ENCODE measurements at regions not wholly inside any gene's neighbourhood (a gene's known extent, or its start where the extent isn't known, plus 50 kb on each side); places are given as distances from the start of the nearest gene placed in this dataset.

DNA sequence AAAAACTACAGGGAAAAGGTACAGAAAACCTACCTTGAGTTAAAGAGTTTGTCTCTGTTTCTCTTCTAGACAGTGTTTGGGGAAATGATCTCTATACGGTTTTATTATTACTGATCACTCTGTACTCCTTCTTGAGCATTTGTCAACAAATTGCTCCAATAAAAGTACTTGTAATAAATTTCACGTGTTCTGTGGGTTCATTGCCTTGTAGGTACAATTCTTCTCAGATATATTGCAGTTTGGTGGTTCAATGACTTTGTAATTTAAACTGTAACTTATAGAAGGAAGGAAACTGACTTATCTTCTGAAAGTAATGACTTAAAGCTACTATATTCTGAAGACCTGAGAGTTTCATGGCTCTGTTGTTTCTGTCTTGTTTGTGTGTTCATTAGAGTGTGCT, 319.9 kb upstream of the PCSK5 start:
- TF ChIP-seq ZNF565 (CRISPR knock-in tag; conservative IDR thresholded peaks at IDR 0.05; ENCODE audit: low read depth) = no peak
- no peak for TF ChIP-seq ISL1 (CRISPR knock-in tag; IDR thresholded peaks at IDR 0.05)
- no peak for TF ChIP-seq ARNTL (CRISPR knock-in tag; IDR thresholded peaks at IDR 0.05; ENCODE audit: borderline replicate concordance, low read depth)
- no peak for TF ChIP-seq TCF4 (CRISPR knock-in tag; IDR thresholded peaks at IDR 0.05; ENCODE audit: borderline replicate concordance)
- no peak for TF ChIP-seq ZC3H10 (CRISPR knock-in tag; IDR thresholded peaks at IDR 0.05)
- no peak for TF ChIP-seq OSR1 (CRISPR knock-in tag; IDR thresholded peaks at IDR 0.05)
- no peak for TF ChIP-seq TOX (CRISPR knock-in tag; IDR thresholded peaks at IDR 0.05; ENCODE audit: borderline replicate concordance)
- TF ChIP-seq BACH2 (CRISPR knock-in tag; IDR thresholded peaks at IDR 0.05; ENCODE audit: borderline replicate concordance) = no peak
- TF ChIP-seq, protein P1, sequence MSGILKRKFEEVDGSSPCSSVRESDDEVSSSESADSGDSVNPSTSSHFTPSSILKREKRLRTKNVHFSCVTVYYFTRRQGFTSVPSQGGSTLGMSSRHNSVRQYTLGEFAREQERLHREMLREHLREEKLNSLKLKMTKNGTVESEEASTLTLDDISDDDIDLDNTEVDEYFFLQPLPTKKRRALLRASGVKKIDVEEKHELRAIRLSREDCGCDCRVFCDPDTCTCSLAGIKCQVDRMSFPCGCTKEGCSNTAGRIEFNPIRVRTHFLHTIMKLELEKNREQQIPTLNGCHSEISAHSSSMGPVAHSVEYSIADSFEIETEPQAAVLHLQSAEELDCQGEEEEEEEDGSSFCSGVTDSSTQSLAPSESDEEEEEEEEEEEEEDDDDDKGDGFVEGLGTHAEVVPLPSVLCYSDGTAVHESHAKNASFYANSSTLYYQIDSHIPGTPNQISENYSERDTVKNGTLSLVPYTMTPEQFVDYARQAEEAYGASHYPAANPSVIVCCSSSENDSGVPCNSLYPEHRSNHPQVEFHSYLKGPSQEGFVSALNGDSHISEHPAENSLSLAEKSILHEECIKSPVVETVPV (CRISPR knock-in tag; IDR thresholded peaks at IDR 0.05) = no peak
- TF ChIP-seq CSDC2 (CRISPR knock-in tag; IDR thresholded peaks at IDR 0.05) = no peak
- no peak for ATAC-seq

DNA sequence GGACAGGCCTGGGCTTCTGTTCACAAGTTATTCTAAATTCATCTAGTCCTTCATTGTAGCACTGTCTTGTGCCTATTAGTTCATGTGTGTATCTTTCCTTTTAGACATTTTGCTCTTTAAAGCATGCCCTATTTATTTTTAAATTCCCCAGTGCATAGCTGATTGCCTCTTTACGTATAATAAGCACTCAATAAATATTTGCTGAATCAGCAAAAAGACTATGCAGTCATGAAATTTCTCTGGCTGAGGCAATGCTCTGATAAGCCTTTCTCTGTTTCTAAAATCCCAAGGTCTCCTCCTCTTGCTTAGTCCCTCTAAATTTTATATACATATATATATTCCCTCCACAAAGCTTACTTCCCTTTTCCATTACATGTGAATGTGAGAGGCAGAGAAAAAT, 315.9 kb upstream of the PCSK5 start:
- no peak for TF ChIP-seq ZNF8 (CRISPR knock-in tag; IDR thresholded peaks at IDR 0.05)
- TF ChIP-seq BACH2 (CRISPR knock-in tag; IDR thresholded peaks at IDR 0.05; ENCODE audit: borderline replicate concordance) = no peak
- no peak for TF ChIP-seq CSDC2 (CRISPR knock-in tag; IDR thresholded peaks at IDR 0.05)
- no peak for TF ChIP-seq ISL1 (CRISPR knock-in tag; IDR thresholded peaks at IDR 0.05)
- TF ChIP-seq, protein P2, sequence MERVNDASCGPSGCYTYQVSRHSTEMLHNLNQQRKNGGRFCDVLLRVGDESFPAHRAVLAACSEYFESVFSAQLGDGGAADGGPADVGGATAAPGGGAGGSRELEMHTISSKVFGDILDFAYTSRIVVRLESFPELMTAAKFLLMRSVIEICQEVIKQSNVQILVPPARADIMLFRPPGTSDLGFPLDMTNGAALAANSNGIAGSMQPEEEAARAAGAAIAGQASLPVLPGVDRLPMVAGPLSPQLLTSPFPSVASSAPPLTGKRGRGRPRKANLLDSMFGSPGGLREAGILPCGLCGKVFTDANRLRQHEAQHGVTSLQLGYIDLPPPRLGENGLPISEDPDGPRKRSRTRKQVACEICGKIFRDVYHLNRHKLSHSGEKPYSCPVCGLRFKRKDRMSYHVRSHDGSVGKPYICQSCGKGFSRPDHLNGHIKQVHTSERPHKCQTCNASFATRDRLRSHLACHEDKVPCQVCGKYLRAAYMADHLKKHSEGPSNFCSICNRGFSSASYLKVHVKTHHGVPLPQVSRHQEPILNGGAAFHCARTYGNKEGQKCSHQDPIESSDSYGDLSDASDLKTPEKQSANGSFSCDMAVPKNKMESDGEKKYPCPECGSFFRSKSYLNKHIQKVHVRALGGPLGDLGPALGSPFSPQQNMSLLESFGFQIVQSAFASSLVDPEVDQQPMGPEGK (CRISPR knock-in tag; IDR thresholded peaks at IDR 0.05; ENCODE audit: borderline replicate concordance) = no peak
- TF ChIP-seq TOX (CRISPR knock-in tag; IDR thresholded peaks at IDR 0.05; ENCODE audit: borderline replicate concordance) = no peak
- TF ChIP-seq ZNF70 (CRISPR knock-in tag; IDR thresholded peaks at IDR 0.05) = no peak
- TF ChIP-seq, protein P1 (CRISPR knock-in tag; IDR thresholded peaks at IDR 0.05) = no peak
- no peak for TF ChIP-seq ZC3H10 (CRISPR knock-in tag; IDR thresholded peaks at IDR 0.05)
- no peak for TF ChIP-seq ESRRG (CRISPR knock-in tag; IDR thresholded peaks at IDR 0.05)
- no peak for TF ChIP-seq ZFP30 (CRISPR knock-in tag; IDR thresholded peaks at IDR 0.05)
- TF ChIP-seq ARNTL (CRISPR knock-in tag; IDR thresholded peaks at IDR 0.05; ENCODE audit: borderline replicate concordance, low read depth) = no peak
- no peak for ATAC-seq

DNA sequence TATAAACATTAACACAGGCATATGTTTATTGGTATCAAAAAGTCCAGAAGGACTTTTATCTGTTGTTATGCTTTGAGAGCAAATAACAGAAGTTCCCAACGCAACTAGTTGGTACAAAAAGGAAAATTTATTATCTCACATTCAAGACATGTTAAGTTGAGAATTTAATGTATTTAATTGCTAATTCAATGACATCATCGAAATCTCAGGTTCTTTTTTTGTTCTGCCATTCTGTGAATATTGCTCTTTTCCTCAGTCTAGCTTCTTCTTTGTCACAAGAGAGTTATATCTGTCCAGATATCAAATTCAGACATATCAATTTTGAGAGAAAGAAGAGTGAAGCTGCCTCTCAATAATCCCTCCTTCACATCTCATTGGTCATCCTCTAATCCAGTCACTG, 307.6 kb upstream of the PCSK5 start:
- TF ChIP-seq ZNF8 (CRISPR knock-in tag; IDR thresholded peaks at IDR 0.05) = no peak
- no peak for TF ChIP-seq ARNTL (CRISPR knock-in tag; IDR thresholded peaks at IDR 0.05; ENCODE audit: borderline replicate concordance, low read depth)
- TF ChIP-seq ZFP3 (CRISPR knock-in tag; IDR thresholded peaks at IDR 0.05) = no peak
- TF ChIP-seq ESRRG (CRISPR knock-in tag; IDR thresholded peaks at IDR 0.05) = no peak
- TF ChIP-seq, protein P3, sequence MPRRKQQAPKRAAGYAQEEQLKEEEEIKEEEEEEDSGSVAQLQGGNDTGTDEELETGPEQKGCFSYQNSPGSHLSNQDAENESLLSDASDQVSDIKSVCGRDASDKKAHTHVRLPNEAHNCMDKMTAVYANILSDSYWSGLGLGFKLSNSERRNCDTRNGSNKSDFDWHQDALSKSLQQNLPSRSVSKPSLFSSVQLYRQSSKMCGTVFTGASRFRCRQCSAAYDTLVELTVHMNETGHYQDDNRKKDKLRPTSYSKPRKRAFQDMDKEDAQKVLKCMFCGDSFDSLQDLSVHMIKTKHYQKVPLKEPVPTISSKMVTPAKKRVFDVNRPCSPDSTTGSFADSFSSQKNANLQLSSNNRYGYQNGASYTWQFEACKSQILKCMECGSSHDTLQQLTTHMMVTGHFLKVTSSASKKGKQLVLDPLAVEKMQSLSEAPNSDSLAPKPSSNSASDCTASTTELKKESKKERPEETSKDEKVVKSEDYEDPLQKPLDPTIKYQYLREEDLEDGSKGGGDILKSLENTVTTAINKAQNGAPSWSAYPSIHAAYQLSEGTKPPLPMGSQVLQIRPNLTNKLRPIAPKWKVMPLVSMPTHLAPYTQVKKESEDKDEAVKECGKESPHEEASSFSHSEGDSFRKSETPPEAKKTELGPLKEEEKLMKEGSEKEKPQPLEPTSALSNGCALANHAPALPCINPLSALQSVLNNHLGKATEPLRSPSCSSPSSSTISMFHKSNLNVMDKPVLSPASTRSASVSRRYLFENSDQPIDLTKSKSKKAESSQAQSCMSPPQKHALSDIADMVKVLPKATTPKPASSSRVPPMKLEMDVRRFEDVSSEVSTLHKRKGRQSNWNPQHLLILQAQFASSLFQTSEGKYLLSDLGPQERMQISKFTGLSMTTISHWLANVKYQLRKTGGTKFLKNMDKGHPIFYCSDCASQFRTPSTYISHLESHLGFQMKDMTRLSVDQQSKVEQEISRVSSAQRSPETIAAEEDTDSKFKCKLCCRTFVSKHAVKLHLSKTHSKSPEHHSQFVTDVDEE (CRISPR knock-in tag; IDR thresholded peaks at IDR 0.05) = no peak
- TF ChIP-seq ZFP30 (CRISPR knock-in tag; IDR thresholded peaks at IDR 0.05) = no peak
- TF ChIP-seq BACH2 (CRISPR knock-in tag; IDR thresholded peaks at IDR 0.05; ENCODE audit: borderline replicate concordance) = no peak
- TF ChIP-seq, protein P4, sequence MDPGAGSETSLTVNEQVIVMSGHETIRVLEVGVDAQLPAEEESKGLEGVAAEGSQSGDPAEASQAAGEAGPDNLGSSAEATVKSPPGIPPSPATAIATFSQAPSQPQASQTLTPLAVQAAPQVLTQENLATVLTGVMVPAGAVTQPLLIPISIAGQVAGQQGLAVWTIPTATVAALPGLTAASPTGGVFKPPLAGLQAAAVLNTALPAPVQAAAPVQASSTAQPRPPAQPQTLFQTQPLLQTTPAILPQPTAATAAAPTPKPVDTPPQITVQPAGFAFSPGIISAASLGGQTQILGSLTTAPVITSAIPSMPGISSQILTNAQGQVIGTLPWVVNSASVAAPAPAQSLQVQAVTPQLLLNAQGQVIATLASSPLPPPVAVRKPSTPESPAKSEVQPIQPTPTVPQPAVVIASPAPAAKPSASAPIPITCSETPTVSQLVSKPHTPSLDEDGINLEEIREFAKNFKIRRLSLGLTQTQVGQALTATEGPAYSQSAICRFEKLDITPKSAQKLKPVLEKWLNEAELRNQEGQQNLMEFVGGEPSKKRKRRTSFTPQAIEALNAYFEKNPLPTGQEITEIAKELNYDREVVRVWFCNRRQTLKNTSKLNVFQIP (CRISPR knock-in tag; IDR thresholded peaks at IDR 0.05; ENCODE audit: borderline replicate concordance, low read depth) = no peak
- TF ChIP-seq ZC3H10 (CRISPR knock-in tag; IDR thresholded peaks at IDR 0.05) = no peak
- no peak for ATAC-seq

Data from SK-N-SH treated with all-trans-retinoic acid at 6 μM for 48 hours (cell line).